Neural progenitor cell (in vitro differentiated cells): ENCODE measurements at regions not wholly inside any gene's neighbourhood (a gene's known extent, or its start where the extent isn't known, plus 50 kb on each side); places are given as distances from the start of the nearest gene placed in this dataset.

ENCODE experiments used
- EZH2 ChIP-seq: fragments of 200-600 bp; sonication (generic); IDR thresholded peaks from 2 replicates; pipeline ENCODE4 v1.6.1; 2017; ENCODE audit warnings: antibody characterized with exemption, mild to moderate bottlenecking, moderate library complexity
- EZH2phosphoT487 ChIP-seq: fragments of 200-600 bp; sonication (generic); IDR thresholded peaks from 2 replicates; pipeline ENCODE4 v1.6.1; 2017; ENCODE audit warnings: antibody characterized with exemption
- TF ChIP-seq, protein P1 (sequence below): fragments of 200-600 bp; sonication (generic); IDR thresholded peaks from 2 replicates; pipeline ENCODE4 v1.5.1; 2017; ENCODE audit warnings: antibody characterized with exemption, mild to moderate bottlenecking

DNA sequence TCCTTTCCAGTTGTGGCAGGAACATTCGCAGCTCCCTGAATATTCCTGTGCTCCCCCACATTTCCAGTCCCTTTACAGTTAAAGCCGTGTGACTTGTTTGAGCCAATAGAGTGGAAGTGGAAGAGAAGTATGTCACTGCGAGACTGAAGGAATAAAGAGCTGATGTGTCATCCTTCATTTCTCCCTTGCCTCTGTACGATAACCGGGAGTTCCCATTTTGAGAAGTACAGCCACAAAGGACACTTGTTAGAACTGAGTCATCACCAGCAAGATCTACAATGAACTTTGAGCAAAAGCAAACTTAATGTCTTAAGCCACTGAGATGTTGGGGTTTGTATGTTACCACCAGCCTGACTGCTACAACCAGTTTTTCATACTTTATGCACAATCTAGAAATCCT, 92.3 kb downstream of the SPRY1 start:
- TF ChIP-seq, protein P1, sequence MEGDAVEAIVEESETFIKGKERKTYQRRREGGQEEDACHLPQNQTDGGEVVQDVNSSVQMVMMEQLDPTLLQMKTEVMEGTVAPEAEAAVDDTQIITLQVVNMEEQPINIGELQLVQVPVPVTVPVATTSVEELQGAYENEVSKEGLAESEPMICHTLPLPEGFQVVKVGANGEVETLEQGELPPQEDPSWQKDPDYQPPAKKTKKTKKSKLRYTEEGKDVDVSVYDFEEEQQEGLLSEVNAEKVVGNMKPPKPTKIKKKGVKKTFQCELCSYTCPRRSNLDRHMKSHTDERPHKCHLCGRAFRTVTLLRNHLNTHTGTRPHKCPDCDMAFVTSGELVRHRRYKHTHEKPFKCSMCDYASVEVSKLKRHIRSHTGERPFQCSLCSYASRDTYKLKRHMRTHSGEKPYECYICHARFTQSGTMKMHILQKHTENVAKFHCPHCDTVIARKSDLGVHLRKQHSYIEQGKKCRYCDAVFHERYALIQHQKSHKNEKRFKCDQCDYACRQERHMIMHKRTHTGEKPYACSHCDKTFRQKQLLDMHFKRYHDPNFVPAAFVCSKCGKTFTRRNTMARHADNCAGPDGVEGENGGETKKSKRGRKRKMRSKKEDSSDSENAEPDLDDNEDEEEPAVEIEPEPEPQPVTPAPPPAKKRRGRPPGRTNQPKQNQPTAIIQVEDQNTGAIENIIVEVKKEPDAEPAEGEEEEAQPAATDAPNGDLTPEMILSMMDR = no peak
- TF ChIP-seq EZH2phosphoT487 (no peak), EZH2 (no peak)
